ENCODE measurements at regions not wholly inside any gene's neighbourhood (a gene's known extent, or its start where the extent isn't known, plus 50 kb on each side); places are given as distances from the start of the nearest gene placed in this dataset.

DNA sequence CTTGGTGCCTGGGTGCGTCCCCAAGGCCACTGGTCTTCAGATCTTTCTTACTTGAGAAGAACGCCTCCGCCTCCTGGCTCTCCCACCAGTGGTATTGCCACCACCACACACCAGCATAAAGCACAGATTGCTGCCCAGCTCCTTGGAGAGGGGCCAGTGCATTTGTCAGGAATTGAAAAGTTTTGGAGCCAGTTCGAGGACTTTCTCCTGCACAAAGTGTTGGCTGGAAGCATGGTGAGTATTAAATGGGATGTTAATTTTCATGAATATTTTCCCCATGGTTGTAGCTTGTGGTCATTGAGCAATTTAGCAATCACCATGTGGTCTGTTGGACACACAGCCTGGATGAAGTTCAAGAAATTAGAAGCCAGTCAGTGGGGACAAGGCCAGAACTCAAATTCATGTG lies 684.6 kb upstream of the FANCL start:
- H3K27me3 ChIP-seq (ENCODE audit: control insufficient read depth, insufficient read depth, low read length), result no peaks in the 10 kb centered on the region
- DNase-seq (ENCODE audit: low read depth), result no peak
- TF ChIP-seq, protein P1, sequence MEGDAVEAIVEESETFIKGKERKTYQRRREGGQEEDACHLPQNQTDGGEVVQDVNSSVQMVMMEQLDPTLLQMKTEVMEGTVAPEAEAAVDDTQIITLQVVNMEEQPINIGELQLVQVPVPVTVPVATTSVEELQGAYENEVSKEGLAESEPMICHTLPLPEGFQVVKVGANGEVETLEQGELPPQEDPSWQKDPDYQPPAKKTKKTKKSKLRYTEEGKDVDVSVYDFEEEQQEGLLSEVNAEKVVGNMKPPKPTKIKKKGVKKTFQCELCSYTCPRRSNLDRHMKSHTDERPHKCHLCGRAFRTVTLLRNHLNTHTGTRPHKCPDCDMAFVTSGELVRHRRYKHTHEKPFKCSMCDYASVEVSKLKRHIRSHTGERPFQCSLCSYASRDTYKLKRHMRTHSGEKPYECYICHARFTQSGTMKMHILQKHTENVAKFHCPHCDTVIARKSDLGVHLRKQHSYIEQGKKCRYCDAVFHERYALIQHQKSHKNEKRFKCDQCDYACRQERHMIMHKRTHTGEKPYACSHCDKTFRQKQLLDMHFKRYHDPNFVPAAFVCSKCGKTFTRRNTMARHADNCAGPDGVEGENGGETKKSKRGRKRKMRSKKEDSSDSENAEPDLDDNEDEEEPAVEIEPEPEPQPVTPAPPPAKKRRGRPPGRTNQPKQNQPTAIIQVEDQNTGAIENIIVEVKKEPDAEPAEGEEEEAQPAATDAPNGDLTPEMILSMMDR (IDR thresholded peaks at IDR 0.05; ENCODE audit: insufficient read depth, low read length, poor library complexity, severe bottlenecking), result no peak
- no peak overlapping the region for H3K4me3 ChIP-seq (ENCODE audit: low read depth, low read length)
- no peaks in the 10 kb centered on the region for H3K36me3 ChIP-seq (ENCODE audit: control insufficient read depth, insufficient read depth, low read length)

DNA sequence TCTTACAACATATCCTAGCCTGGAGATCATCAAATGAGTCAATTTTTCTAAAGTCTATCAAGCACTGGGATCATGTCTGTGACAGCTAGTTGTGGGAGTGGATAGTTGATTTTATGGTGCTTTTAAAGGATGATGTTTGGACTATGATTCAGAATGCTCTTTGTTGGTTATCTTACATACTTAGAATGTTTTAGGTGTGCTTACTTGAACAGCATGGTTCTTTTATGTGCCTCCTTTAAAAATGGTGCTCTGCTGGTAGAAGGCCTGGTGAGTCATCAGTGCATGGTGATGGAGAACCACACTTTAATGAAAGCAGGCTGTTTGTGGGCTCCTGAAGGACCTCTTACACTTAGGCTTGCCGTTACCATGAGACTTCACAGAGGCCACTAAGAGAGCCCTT lies 682.7 kb upstream of the FANCL start:
- TF ChIP-seq, protein P1 (IDR thresholded peaks at IDR 0.05; ENCODE audit: insufficient read depth, low read length, poor library complexity, severe bottlenecking), result no peak
- no peak overlapping the region for H3K4me3 ChIP-seq (ENCODE audit: low read depth, low read length)
- DNase-seq (ENCODE audit: low read depth), result peak; percentile 19
- no peaks in the 10 kb centered on the region for H3K36me3 ChIP-seq (ENCODE audit: control insufficient read depth, insufficient read depth, low read length)
- H3K27me3 ChIP-seq (ENCODE audit: control insufficient read depth, insufficient read depth, low read length), result no peaks in the 10 kb centered on the region

DNA sequence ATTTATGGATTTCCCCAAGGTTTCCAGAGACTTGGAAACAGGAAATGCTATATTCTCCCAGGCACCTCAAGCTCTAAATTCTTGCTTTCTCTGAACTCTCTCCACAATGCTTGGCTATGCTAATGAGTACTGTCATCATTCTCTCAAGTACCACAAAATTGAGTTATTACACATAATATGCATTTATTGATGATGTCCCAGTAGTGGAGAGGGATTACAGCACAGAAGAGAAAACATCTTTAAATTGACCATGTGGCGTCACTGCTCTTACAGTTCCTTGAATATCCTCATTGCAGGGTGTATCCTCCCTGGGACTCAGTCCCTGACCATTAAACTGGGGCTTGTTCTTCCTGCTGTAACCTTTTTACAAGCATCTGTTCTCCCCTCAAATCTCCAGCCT lies 681.1 kb upstream of the FANCL start:
- H3K27me3 ChIP-seq (ENCODE audit: control insufficient read depth, insufficient read depth, low read length), result no peaks in the 10 kb centered on the region
- TF ChIP-seq, protein P1 (IDR thresholded peaks at IDR 0.05; ENCODE audit: insufficient read depth, low read length, poor library complexity, severe bottlenecking), result no peak
- no peak for DNase-seq (ENCODE audit: low read depth)
- no peak overlapping the region for H3K4me3 ChIP-seq (ENCODE audit: low read depth, low read length)
- no peaks in the 10 kb centered on the region for H3K36me3 ChIP-seq (ENCODE audit: control insufficient read depth, insufficient read depth, low read length)

DNA sequence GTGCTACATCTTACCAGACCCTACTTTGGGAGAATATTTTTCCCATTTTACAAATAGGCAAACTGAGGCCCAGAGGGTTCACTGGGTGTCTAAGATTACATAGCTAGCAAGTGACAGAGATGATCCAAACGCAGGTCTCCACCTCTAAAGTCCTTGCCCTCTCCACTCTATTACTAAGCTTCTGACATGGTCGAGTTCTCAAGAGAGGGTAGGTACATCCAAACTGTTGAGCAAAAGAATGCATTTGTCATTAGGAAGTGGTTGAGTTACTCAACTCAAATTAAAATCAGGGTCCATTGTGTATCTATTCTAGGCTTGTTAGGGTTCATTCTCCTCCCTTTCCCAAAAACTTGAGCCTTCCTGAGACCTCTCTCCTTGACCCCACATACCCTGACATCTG lies 680.6 kb upstream of the FANCL start:
- DNase-seq (ENCODE audit: low read depth), result no peak
- no peaks in the 10 kb centered on the region for H3K36me3 ChIP-seq (ENCODE audit: control insufficient read depth, insufficient read depth, low read length)
- TF ChIP-seq, protein P1 (IDR thresholded peaks at IDR 0.05; ENCODE audit: insufficient read depth, low read length, poor library complexity, severe bottlenecking), result no peak
- H3K27me3 ChIP-seq (ENCODE audit: control insufficient read depth, insufficient read depth, low read length), result no peaks in the 10 kb centered on the region
- H3K4me3 ChIP-seq (ENCODE audit: low read depth, low read length), result no peak overlapping the region

DNA sequence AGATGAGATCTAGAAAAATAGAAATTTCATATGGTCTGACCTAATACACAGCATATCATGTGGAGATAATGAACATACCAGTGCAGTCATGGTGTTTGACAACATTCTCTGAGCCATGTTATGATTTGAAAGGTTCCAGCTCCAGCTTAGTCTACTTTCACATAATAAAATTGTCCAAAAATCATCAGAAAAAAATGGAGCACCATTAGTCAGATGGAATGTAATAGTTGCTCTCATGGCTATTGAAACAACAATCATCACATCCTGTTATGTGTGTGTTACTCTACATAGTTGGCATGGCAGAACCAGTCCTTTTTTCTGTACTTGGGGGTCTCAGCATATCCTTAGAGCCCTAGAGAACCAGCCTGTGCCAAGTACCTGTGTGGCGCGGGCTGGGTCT lies 678.9 kb upstream of the FANCL start:
- TF ChIP-seq, protein P1 (IDR thresholded peaks at IDR 0.05; ENCODE audit: insufficient read depth, low read length, poor library complexity, severe bottlenecking), result no peak
- no peaks in the 10 kb centered on the region for H3K36me3 ChIP-seq (ENCODE audit: control insufficient read depth, insufficient read depth, low read length)
- H3K4me3 ChIP-seq (ENCODE audit: low read depth, low read length), result no peak overlapping the region
- no peak for DNase-seq (ENCODE audit: low read depth)
- no peaks in the 10 kb centered on the region for H3K27me3 ChIP-seq (ENCODE audit: control insufficient read depth, insufficient read depth, low read length)

DNA sequence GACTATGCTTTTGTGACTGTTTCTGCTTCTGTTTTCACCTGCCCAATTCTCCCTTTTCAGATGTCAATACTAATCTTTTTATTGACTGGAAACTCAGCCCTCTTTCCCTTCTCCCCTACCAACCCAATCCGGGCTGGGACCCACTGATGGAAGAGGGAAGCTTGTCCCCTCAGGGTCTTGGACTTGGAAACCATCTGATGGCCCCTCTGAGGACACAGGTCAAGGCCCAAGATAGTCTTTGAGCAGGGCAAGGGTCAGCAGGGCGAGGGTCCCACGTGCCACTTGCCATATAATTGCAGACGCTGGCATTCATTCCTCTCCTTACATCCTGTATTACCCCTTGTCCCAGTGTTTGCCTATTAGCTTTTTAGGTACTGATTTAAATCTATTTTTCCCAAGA lies 678.2 kb upstream of the FANCL start:
- TF ChIP-seq, protein P1 (IDR thresholded peaks at IDR 0.05; ENCODE audit: insufficient read depth, low read length, poor library complexity, severe bottlenecking), result no peak
- no peaks in the 10 kb centered on the region for H3K36me3 ChIP-seq (ENCODE audit: control insufficient read depth, insufficient read depth, low read length)
- no peak overlapping the region for H3K4me3 ChIP-seq (ENCODE audit: low read depth, low read length)
- no peaks in the 10 kb centered on the region for H3K27me3 ChIP-seq (ENCODE audit: control insufficient read depth, insufficient read depth, low read length)
- DNase-seq (ENCODE audit: low read depth), result no peak

Data from kidney epithelial cell (primary cell).